ENCODE measurements at regions not wholly inside any gene's neighbourhood (a gene's known extent, or its start where the extent isn't known, plus 50 kb on each side); places are given as distances from the start of the nearest gene placed in this dataset.

- Mint-ChIP-seq H3K4me1 (ENCODE audit: low read depth) (peaks cover 27% of the 10 kb centered on the region), H3K9me3 (ENCODE audit: insufficient read depth) (no peaks in the 10 kb centered on the region), H3K4me3 (no peak overlapping the region), H3K27me3 (ENCODE audit: low read depth) (peaks cover 17% of the 10 kb centered on the region), H3K36me3 (ENCODE audit: low read depth) (no peaks in the 10 kb centered on the region), H3K27ac (no peak overlapping the region)
- DNase-seq (no peak), ATAC-seq (no peak)
- ChIA-PET POLR2A (no interaction called here), CTCF (no interaction called here)
Observed at GRCh38 chr3:72097053-72097452, 312.1 kb upstream of the PROK2 start.

GRCh38 chr3:72095521-72095920 is 310.6 kb upstream of the PROK2 start:
- ChIA-PET POLR2A (no interaction called here), CTCF (no interaction called here)
- Mint-ChIP-seq H3K4me3 (no peak overlapping the region), H3K36me3 (ENCODE audit: low read depth) (no peaks in the 10 kb centered on the region), H3K27ac (no peak overlapping the region), H3K27me3 (ENCODE audit: low read depth) (peaks cover 16% of the 10 kb centered on the region), H3K4me1 (ENCODE audit: low read depth) (peaks cover 14% of the 10 kb centered on the region), H3K9me3 (ENCODE audit: insufficient read depth) (no peaks in the 10 kb centered on the region)
- no peak for DNase-seq
- no peak for ATAC-seq

- ChIA-PET CTCF (no interaction called here), POLR2A (no interaction called here)
- H3K27ac Mint-ChIP-seq: no peak overlapping the region
- no peaks in the 10 kb centered on the region for H3K4me1 Mint-ChIP-seq (ENCODE audit: low read depth)
- H3K36me3 Mint-ChIP-seq (ENCODE audit: low read depth): no peaks in the 10 kb centered on the region
- no peaks in the 10 kb centered on the region for H3K9me3 Mint-ChIP-seq (ENCODE audit: insufficient read depth)
- peaks cover 13% of the 10 kb centered on the region for H3K27me3 Mint-ChIP-seq (ENCODE audit: low read depth)
- no peak overlapping the region for H3K4me3 Mint-ChIP-seq
- DNase-seq (no peak), ATAC-seq (no peak)
Observed at GRCh38 chr3:72093992-72094334, 309.0 kb upstream of the PROK2 start.

GRCh38 chr3:72093270-72093991 is 308.5 kb upstream of the PROK2 start:
- no peak overlapping the region for H3K27ac Mint-ChIP-seq
- POLR2A ChIA-PET: no interaction called here

GRCh38 chr3:72092778-72093177 is 307.8 kb upstream of the PROK2 start:
- Mint-ChIP-seq H3K9me3 (ENCODE audit: insufficient read depth) (no peaks in the 10 kb centered on the region), H3K36me3 (ENCODE audit: low read depth) (no peaks in the 10 kb centered on the region), H3K4me3 (no peak overlapping the region)

More at GRCh38 chr3:72093270-72093991, 308.5 kb upstream of the PROK2 start:
- DNase-seq: no peak
- no peak for ATAC-seq
- Mint-ChIP-seq H3K4me1 (ENCODE audit: low read depth) (no peaks in the 10 kb centered on the region), H3K36me3 (ENCODE audit: low read depth) (no peaks in the 10 kb centered on the region), H3K27me3 (ENCODE audit: low read depth) (peaks cover 10% of the 10 kb centered on the region), H3K4me3 (no peak overlapping the region), H3K9me3 (ENCODE audit: insufficient read depth) (no peaks in the 10 kb centered on the region)
- CTCF ChIA-PET: no interaction called here

GRCh38 chr3:72088486-72089025 is 303.6 kb upstream of the PROK2 start:
- H3K4me3 Mint-ChIP-seq: no peak overlapping the region
- ChIA-PET POLR2A (no interaction called here), CTCF (no interaction called here)
- no peaks in the 10 kb centered on the region for H3K36me3 Mint-ChIP-seq (ENCODE audit: low read depth)
- DNase-seq: no peak
- no peak overlapping the region for H3K27ac Mint-ChIP-seq
- H3K4me1 Mint-ChIP-seq (ENCODE audit: low read depth): no peaks in the 10 kb centered on the region
- no peaks in the 10 kb centered on the region for H3K9me3 Mint-ChIP-seq (ENCODE audit: insufficient read depth)
- H3K27me3 Mint-ChIP-seq (ENCODE audit: low read depth): peaks cover 3% of the 10 kb centered on the region
- no peak for ATAC-seq

More at GRCh38 chr3:72092778-72093177, 307.8 kb upstream of the PROK2 start:
- DNase-seq: no peak
- ChIA-PET POLR2A (no interaction called here), CTCF (no interaction called here)
- H3K27ac Mint-ChIP-seq: no peak overlapping the region
- H3K27me3 Mint-ChIP-seq (ENCODE audit: low read depth): peaks cover 10% of the 10 kb centered on the region
- no peak for ATAC-seq
- H3K4me1 Mint-ChIP-seq (ENCODE audit: low read depth): no peaks in the 10 kb centered on the region

GRCh38 chr3:72087420-72087819 is 302.5 kb upstream of the PROK2 start:
- ChIA-PET POLR2A (interaction anchor here (0.6 kb wide), 1 partner anchor 33 kb away, joined by 3 read pairs; no protein-coding TSS in a partner anchor), CTCF (no interaction called here)
- ATAC-seq: no peak
- Mint-ChIP-seq H3K27ac (no peak overlapping the region), H3K9me3 (ENCODE audit: insufficient read depth) (no peaks in the 10 kb centered on the region), H3K27me3 (ENCODE audit: low read depth) (no peaks in the 10 kb centered on the region), H3K4me3 (no peak overlapping the region), H3K4me1 (ENCODE audit: low read depth) (peaks cover 3% of the 10 kb centered on the region), H3K36me3 (ENCODE audit: low read depth) (no peaks in the 10 kb centered on the region)
- no peak for DNase-seq

GRCh38 chr3:72086743-72087087 is 301.8 kb upstream of the PROK2 start:
- ATAC-seq (no peak), DNase-seq (no peak)
- no peaks in the 10 kb centered on the region for H3K27me3 Mint-ChIP-seq (ENCODE audit: low read depth)
- no peak overlapping the region for H3K4me3 Mint-ChIP-seq
- H3K27ac Mint-ChIP-seq: no peak overlapping the region
- peaks cover 3% of the 10 kb centered on the region for H3K4me1 Mint-ChIP-seq (ENCODE audit: low read depth)
- CTCF ChIA-PET: no interaction called here
- no peaks in the 10 kb centered on the region for H3K36me3 Mint-ChIP-seq (ENCODE audit: low read depth)
- no peaks in the 10 kb centered on the region for H3K9me3 Mint-ChIP-seq (ENCODE audit: insufficient read depth)
- POLR2A ChIA-PET: interaction anchor here (0.6 kb wide), 1 partner anchor 32 kb away, joined by 3 read pairs; no protein-coding TSS in a partner anchor

- no peaks in the 10 kb centered on the region for H3K36me3 Mint-ChIP-seq (ENCODE audit: low read depth)
- H3K9me3 Mint-ChIP-seq (ENCODE audit: insufficient read depth): no peaks in the 10 kb centered on the region
- CTCF ChIA-PET: no interaction called here
- ATAC-seq: no peak
- H3K4me3 Mint-ChIP-seq: no peak overlapping the region
- H3K4me1 Mint-ChIP-seq (ENCODE audit: low read depth): peaks cover 3% of the 10 kb centered on the region
- POLR2A ChIA-PET: no interaction called here
- DNase-seq: no peak
- H3K27ac Mint-ChIP-seq: no peak overlapping the region
- no peaks in the 10 kb centered on the region for H3K27me3 Mint-ChIP-seq (ENCODE audit: low read depth)
Observed at GRCh38 chr3:72086042-72086742, 301.2 kb upstream of the PROK2 start.

- ATAC-seq (no peak), DNase-seq (no peak)
- Mint-ChIP-seq H3K36me3 (ENCODE audit: low read depth) (no peaks in the 10 kb centered on the region), H3K4me3 (no peak overlapping the region), H3K27ac (no peak overlapping the region), H3K4me1 (ENCODE audit: low read depth) (peaks cover 3% of the 10 kb centered on the region), H3K9me3 (ENCODE audit: insufficient read depth) (no peaks in the 10 kb centered on the region), H3K27me3 (ENCODE audit: low read depth) (no peaks in the 10 kb centered on the region)
- ChIA-PET CTCF (no interaction called here), POLR2A (interaction anchor here (0.6 kb wide), 1 partner anchor 670 kb away, joined by 3 read pairs; no protein-coding TSS in a partner anchor)
Observed at GRCh38 chr3:72085036-72085435, 300.1 kb upstream of the PROK2 start.

GRCh38 chr3:72082776-72083462 is 298.0 kb upstream of the PROK2 start:
- ATAC-seq: no peak
- Mint-ChIP-seq H3K27me3 (ENCODE audit: low read depth) (no peaks in the 10 kb centered on the region), H3K4me1 (ENCODE audit: low read depth) (peaks cover 3% of the 10 kb centered on the region), H3K9me3 (ENCODE audit: insufficient read depth) (no peaks in the 10 kb centered on the region), H3K36me3 (ENCODE audit: low read depth) (no peaks in the 10 kb centered on the region), H3K4me3 (no peak overlapping the region), H3K27ac (no peak overlapping the region)
- ChIA-PET CTCF (no interaction called here), POLR2A (no interaction called here)
- no peak for DNase-seq

GRCh38 chr3:72082186-72082715 is 297.3 kb upstream of the PROK2 start:
- Mint-ChIP-seq H3K27me3 (ENCODE audit: low read depth) (no peaks in the 10 kb centered on the region), H3K27ac (no peak overlapping the region), H3K9me3 (ENCODE audit: insufficient read depth) (no peaks in the 10 kb centered on the region), H3K36me3 (ENCODE audit: low read depth) (no peaks in the 10 kb centered on the region), H3K4me3 (no peak overlapping the region), H3K4me1 (ENCODE audit: low read depth) (peaks cover 5% of the 10 kb centered on the region)
- CTCF ChIA-PET: no interaction called here
- POLR2A ChIA-PET: no interaction called here
- ATAC-seq (no peak), DNase-seq (no peak)

Measured in activated CD8-positive, alpha-beta T cell treated with anti-CD3 and anti-CD28 coated beads, Interleukin-2, amount 10 ng/mL, durations not matched to agents 7 days and 5 days (primary cell).